Activated CD4-positive, CD25-positive, alpha-beta regulatory T cell (primary cell): ENCODE measurements at regions not wholly inside any gene's neighbourhood (a gene's known extent, or its start where the extent isn't known, plus 50 kb on each side); places are given as distances from the start of the nearest gene placed in this dataset.

Experiments used
- DNase-seq, 4 experiments: peaks; one replicate each; lab custom pipeline; 2025; lab: John Stamatoyannopoulos, UW

- DNase-seq = no peak
These were observed 570.6 kb upstream of the CDH9 start for GRCh38 chr5:27608992-27609391.

GRCh38 chr5:27598576-27598975 lies 560.2 kb upstream of the CDH9 start:
- no peak for DNase-seq

GRCh38 chr5:27594141-27594540 lies 555.8 kb upstream of the CDH9 start:
- DNase-seq = no peak

DNA sequence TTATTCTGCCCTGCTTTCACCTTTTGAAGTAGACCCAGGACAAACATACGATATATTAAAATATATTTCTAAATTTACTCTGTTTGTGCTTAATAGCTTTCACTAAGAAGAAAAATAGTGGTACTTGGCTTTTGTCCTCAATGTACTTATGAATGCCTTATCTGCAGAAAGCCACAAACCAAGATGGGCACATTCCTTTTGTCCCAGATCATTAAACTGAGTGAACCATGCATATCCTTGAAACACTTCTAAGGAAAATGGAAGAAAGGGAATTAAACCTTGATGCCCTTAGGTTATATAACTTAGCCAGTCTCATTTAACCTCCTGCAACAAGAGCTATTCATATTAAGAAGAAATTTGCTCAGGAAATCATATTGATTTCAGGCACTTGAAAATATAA lies 553.8 kb upstream of the CDH9 start:
- DNase-seq = no peak

DNA sequence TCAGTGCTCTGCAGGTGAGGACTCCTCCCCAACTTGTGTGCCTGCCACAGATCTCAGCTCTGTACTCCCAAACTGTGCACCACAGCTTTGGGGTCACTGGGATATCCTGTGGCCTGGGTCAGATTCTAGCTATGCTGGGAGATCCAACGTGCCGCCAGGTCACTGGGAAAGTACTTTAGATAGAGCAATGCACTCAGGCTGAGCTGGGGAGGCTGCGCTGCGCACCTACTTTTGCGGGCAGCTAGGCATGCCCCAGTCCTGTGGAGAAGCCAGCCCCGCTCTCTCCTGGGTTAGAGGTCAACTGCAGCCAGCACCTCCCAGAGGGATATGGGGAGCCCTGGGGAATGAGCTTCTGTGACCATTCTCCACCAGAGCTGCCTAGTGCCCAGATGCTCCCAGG lies 552.1 kb upstream of the CDH9 start:
- DNase-seq = no peak

GRCh38 chr5:27578279-27578678 lies 539.9 kb upstream of the CDH9 start:
- DNase-seq = no peak

DNA sequence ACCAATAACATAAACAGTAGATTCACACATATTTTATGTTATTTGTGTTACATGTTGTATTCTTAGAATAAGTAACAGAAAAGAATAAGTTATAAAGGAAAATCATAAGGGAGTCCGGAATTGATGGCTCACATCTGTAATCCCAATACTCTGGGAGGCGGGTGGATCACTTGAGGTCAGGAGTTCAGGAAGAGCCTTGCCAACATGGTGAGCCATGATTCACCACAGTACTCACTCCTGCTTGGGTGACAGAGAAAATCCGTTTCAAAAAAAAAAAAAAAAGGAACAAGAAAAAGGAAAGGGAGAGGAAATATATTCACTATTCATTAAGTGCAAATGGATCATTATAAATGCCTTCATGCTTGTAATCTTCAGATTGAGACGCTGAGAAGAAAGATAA lies 533.3 kb upstream of the CDH9 start:
- DNase-seq = no peak

DNA sequence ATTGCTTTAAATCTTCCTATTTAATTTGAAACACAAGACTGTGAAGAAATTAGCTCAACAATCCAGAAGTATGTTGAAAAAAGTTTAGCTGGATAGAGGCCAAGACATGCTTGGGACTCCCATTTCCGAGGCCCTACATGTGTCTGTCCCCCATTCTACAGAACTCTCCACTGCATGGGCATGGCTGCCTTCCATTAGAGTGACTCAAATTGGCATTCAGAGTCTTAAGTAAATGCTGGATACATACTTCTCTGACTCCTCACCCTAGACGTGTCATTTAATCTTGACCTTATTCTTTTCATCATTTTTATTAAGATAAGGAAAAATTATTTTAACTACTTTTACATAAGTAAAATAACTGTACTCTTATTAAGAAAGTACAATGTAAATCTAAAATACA lies 530.4 kb upstream of the CDH9 start:
- DNase-seq = no peak

GRCh38 chr5:27561408-27561807 lies 523.0 kb upstream of the CDH9 start:
- DNase-seq = no peak

GRCh38 chr5:27548484-27548883 lies 510.1 kb upstream of the CDH9 start:
- no peak for DNase-seq

GRCh38 chr5:27535031-27535557 lies 496.7 kb upstream of the CDH9 start:
- no peak for DNase-seq

DNA sequence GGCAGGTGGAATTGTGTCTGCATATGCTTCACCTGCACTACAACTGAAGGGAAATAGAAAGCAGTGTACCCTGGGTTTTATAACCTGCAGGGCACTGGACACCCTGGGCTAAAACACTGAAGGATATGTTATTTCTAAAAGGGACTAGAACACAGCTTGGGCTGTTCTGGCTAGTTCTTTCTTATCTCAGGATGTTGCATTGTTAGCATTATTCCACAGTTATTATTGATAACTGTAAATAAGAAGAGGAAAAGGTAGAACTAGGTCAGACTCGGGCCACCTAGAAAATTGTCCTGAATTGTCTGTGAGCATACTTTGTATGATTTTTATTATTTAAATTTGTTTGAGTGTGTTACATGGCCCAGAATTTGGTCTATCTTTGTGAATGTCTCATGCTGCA lies 493.9 kb upstream of the CDH9 start:
- no peak for DNase-seq

DNA sequence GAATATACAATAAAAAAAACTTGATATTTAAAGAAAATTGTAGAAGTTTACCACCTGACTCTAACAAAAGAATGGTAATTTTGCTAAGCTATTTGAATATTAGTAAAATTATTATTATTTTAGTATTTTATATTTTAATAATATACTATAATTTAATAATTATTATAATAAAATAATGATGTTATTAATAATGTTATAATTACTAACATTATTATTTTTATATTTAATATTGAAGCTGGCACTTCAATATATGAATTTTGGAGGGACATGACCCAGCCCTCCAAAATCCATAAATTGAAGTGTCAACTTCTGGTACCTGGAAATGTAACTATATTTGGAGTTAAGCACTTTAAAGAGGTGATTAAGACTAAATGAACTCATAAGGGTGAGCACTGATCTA lies 486.1 kb upstream of the CDH9 start:
- DNase-seq = no peak

- no peak for DNase-seq
These were observed 485.2 kb upstream of the CDH9 start for GRCh38 chr5:27523629-27524028.

DNA sequence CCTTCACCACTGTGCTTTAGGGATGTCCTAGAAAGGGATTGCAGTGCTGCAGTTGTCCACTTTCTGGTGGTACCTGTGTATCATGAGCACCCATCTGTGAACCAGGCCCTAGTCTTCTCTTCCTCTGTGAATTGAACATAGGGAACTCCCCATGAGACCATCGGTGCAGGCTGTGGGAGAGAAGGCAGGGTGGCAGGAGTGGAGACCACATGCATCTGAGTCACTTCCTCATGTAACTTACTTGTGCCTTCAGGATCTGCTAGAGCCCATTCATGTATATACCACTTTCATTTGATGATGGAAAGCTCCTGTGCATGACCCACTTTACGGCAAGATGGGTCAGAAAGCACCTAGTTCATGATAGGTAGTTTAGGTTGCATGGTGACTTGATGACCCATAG lies 478.1 kb upstream of the CDH9 start:
- DNase-seq = no peak

DNA sequence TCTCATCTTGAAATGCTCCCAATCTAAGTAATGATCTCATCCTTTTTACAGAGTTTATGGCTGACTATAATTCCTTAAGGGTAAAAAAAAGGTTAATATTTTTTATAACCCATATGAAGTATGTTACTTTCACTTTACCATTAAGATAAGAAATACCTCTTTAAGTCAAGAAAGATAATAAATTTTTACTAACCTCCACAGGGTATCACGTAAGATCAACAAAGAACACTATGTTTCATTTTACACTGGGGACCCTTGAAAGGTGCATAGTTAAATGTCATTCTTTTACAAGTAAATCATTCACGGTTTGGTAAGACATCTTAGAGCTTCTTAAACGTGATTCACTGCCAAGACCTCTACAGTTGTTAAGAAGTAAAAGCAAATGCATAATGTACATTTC lies 472.7 kb upstream of the CDH9 start:
- DNase-seq = no peak

GRCh38 chr5:27503813-27504212 lies 465.4 kb upstream of the CDH9 start:
- DNase-seq = no peak

GRCh38 chr5:27502236-27502635 lies 463.9 kb upstream of the CDH9 start:
- DNase-seq = no peak

DNA sequence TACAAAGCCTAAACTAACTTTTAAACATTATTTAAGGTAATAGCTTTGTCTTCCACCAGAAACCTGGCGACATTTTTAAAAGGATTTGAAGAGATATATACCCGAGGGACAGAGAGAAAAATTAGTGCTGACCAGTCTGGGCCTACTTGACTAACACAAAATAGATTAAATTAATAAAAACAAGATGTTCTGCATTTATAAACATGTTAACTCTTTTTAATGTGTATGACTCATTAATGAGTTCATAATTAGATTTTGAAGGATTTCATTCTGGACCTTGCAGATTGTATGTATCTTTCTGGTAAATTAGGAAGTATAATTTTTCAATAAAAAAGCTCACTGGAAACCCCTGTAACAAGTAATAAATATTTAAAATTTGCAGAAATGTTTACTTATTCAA lies 459.1 kb upstream of the CDH9 start:
- DNase-seq = no peak

DNA sequence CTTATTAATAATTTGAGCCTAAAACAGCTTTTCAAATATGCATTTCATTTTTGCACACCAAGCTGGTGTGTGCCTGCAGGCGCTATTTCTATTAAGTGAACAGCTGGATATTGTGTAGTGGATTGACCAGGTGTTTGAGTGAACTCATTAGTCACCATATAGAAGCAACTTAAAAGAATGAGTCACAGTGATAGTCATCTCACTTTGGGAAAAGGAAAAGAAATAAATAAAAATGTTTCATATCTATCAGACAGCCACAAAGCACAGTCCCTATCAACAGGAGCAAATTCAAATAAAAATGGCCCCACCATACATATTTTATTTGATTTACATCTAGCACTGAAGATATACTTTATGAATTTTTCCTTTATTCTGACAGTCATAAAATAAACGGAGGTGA lies 456.5 kb upstream of the CDH9 start:
- no peak for DNase-seq

- DNase-seq = no peak
These were observed 453.5 kb upstream of the CDH9 start for GRCh38 chr5:27491746-27492439.

DNA sequence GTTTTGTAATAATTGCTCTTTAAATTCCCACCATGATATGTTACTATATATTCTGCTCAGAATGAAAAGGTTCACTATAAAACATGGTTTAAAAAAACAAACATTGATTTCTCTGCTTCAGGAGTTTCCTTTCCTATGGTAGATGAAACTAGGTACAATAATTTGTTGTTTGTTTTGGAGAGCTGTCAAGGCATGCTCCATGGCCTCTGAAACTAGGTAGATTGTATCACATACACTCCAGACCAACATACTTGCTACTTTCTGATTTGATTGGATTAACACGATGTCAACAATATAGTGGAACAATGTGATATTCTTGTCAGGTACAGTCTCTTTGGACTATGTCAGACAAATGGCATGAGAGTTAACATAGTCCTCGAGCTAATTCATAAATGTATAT lies 452.7 kb upstream of the CDH9 start:
- DNase-seq = no peak

DNA sequence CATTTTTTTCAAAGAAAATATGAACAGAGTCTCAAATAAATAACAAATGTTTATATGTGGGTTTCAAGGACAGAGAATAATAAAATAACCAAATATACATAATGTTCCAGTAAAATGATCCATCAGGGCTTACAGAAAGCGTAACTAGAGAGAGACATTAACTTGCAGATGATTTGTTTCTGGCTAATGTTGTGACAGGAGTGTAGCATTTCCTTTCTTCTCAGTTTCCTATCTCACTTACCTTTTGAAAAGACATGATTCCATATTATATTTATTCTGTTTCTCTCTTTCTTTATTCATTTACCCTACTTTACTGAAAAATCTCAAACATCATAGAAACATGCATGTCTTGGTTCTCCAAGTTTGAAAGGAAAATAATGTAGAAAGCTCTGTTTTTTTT lies 451.3 kb upstream of the CDH9 start:
- DNase-seq = no peak

- DNase-seq = no peak
These were observed 444.3 kb upstream of the CDH9 start for GRCh38 chr5:27482663-27483062.
